Uterus (tissue), 2 donors: ENCODE measurements at regions not wholly inside any gene's neighbourhood (a gene's known extent, or its start where the extent isn't known, plus 50 kb on each side); places are given as distances from the start of the nearest gene placed in this dataset.

Experiments
- POLR2A ChIP-seq, 2 donors: fragments of 450-650 bp; IDR thresholded peaks; one replicate each; pipeline ENCODE4 v1.6.1; 2016; ENCODE audit warnings: antibody characterized with exemption in 2 of 2, mild to moderate bottlenecking in 1 of 2, moderate library complexity in 1 of 2
- TF ChIP-seq, protein P1 (sequence below), 4 experiments: fragments of 200-600 bp in 2 of 4; fragments of 450-650 bp in 2 of 4; sonication (generic) in 2 of 4; IDR thresholded peaks; one replicate each; pipeline ENCODE4 v1.5.1; 2016 to 2019; ENCODE audit warnings: antibody characterized with exemption in 4 of 4, mild to moderate bottlenecking in 2 of 4, moderate library complexity in 1 of 4

- TF ChIP-seq, protein P1, sequence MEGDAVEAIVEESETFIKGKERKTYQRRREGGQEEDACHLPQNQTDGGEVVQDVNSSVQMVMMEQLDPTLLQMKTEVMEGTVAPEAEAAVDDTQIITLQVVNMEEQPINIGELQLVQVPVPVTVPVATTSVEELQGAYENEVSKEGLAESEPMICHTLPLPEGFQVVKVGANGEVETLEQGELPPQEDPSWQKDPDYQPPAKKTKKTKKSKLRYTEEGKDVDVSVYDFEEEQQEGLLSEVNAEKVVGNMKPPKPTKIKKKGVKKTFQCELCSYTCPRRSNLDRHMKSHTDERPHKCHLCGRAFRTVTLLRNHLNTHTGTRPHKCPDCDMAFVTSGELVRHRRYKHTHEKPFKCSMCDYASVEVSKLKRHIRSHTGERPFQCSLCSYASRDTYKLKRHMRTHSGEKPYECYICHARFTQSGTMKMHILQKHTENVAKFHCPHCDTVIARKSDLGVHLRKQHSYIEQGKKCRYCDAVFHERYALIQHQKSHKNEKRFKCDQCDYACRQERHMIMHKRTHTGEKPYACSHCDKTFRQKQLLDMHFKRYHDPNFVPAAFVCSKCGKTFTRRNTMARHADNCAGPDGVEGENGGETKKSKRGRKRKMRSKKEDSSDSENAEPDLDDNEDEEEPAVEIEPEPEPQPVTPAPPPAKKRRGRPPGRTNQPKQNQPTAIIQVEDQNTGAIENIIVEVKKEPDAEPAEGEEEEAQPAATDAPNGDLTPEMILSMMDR (IDR thresholded peaks at IDR 0.05) = no peak
- no peak for TF ChIP-seq POLR2A (IDR thresholded peaks at IDR 0.05)
Observed at GRCh38 chr16:80437707-80438106, 103.1 kb upstream of the DYNLRB2 start.
